GM23338 (cell line): ENCODE measurements at regions not wholly inside any gene's neighbourhood (a gene's known extent, or its start where the extent isn't known, plus 50 kb on each side); places are given as distances from the start of the nearest gene placed in this dataset.
"Not testable (repeated sequence)": the region's sequence is repeated elsewhere in the genome, so short reads cannot be mapped to it uniquely, and the experiment has no call there.

Source experiments
- ATAC-seq: fragments of 200-7000 bp; cut with Tn5 transposase; 3 replicates; pipeline ENCODE4 v1.9.1; 2020
- DNase-seq: peaks from one replicate; pipeline ENCODE4 v3.0.0-alpha.2; 2015; ENCODE audit warnings: low spot score
- H2AFZ ChIP-seq: fragments of 200-600 bp; sonication (generic); 2 replicates; pipeline ENCODE4 v1.8.0; 2016; ENCODE audit warnings: antibody characterized with exemption, mild to moderate bottlenecking, moderate library complexity
- H3F3A ChIP-seq: fragments of 200-600 bp; sonication (generic); replicated peaks from 2 replicates; pipeline ENCODE4 v1.8.0; 2017; ENCODE audit warnings: antibody characterized with exemption, mixed run types, low read depth
- H3K27ac ChIP-seq: fragments of 200-600 bp; sonication (generic); 2 replicates; pipeline ENCODE4 v1.6.1; 2016; ENCODE audit warnings: low read depth
- H3K27me3 ChIP-seq: fragments of 200-600 bp; sonication (generic); 2 replicates; pipeline ENCODE4 v1.8.0; 2016; ENCODE audit warnings: mild to moderate bottlenecking, mixed run types, moderate library complexity; ENCODE audit not compliant: insufficient read depth
- H3K36me3 ChIP-seq: fragments of 200-600 bp; sonication (generic); 2 replicates; pipeline ENCODE4 v1.8.0; 2016; ENCODE audit warnings: mild to moderate bottlenecking; ENCODE audit not compliant: insufficient read depth
- H3K4me1 ChIP-seq: fragments of 200-600 bp; sonication (generic); 2 replicates; pipeline ENCODE4 v1.8.0; 2016; ENCODE audit warnings: mild to moderate bottlenecking, moderate library complexity; ENCODE audit not compliant: insufficient read depth
- H3K4me2 ChIP-seq: fragments of 200-600 bp; sonication (generic); 2 replicates; pipeline ENCODE4 v1.7.1; 2017; ENCODE audit warnings: mixed run types
- H3K4me3 ChIP-seq: fragments of 200-600 bp; sonication (generic); 2 replicates; pipeline ENCODE4 v1.6.1; 2016; ENCODE audit warnings: mixed run types
- H3K79me2 ChIP-seq: fragments of 200-600 bp; sonication (generic); replicated peaks from 2 replicates; pipeline ENCODE4 v1.8.0; 2017; ENCODE audit warnings: mild to moderate bottlenecking; ENCODE audit not compliant: insufficient read depth
- H3K9me2 ChIP-seq: fragments of 200-600 bp; sonication (generic); 2 replicates; pipeline ENCODE4 v1.8.0; 2017; ENCODE audit not compliant: insufficient read depth
- H4K20me1 ChIP-seq: fragments of 200-600 bp; sonication (generic); replicated peaks from 2 replicates; pipeline ENCODE4 v1.8.0; 2017; ENCODE audit warnings: mild to moderate bottlenecking; ENCODE audit not compliant: insufficient read depth
- H3K27ac Mint-ChIP-seq: 2 replicates; pipeline ENCODE4 v1.8.0; 2020; ENCODE audit warnings: inconsistent platforms, mild to moderate bottlenecking, moderate library complexity, mixed read lengths
- H3K27me3 Mint-ChIP-seq: 3 replicates; pipeline ENCODE4 v1.8.0; 2022; ENCODE audit warnings: low read depth, mild to moderate bottlenecking, moderate library complexity, mixed read lengths, inconsistent platforms; ENCODE audit not compliant: insufficient read depth, poor library complexity
- H3K36me3 Mint-ChIP-seq: 3 replicates; pipeline ENCODE4 v1.8.0; 2021; ENCODE audit warnings: low read depth, mild to moderate bottlenecking, inconsistent platforms, moderate library complexity, mixed read lengths
- H3K4me1 Mint-ChIP-seq: 3 replicates; pipeline ENCODE4 v1.8.0; 2020; ENCODE audit warnings: mild to moderate bottlenecking, inconsistent platforms, mixed read lengths
- H3K4me3 Mint-ChIP-seq: 3 replicates; pipeline ENCODE4 v1.8.0; 2021; ENCODE audit warnings: moderate library complexity, mild to moderate bottlenecking, inconsistent platforms, mixed read lengths
- H3K9me3 Mint-ChIP-seq: 3 replicates; pipeline ENCODE4 v1.8.0; 2020; ENCODE audit warnings: moderate library complexity, mild to moderate bottlenecking, inconsistent platforms, mixed read lengths

DNA sequence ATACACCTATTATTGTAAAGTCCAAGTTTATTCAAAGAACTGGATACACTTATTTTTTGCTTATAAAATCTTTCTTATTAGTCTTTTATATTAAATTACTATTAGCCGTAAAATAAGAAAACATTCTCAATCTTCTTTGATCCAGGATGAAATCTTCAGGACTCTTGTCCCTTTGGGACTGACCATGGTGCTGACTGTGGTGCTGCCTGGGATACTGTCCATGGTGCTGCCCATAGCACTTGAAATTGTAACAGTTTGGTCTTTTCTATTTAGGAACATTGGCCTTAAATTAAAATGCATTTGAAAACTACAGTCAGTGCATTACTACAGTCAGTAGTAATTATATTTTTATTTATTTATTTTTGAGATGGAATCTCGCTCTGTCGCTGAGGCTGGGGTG is 53.0 kb upstream of the ARL17B start:
- not testable (repeated sequence) for H3K27me3 Mint-ChIP-seq, H2AFZ ChIP-seq, H3K9me3 Mint-ChIP-seq, H3K4me3 ChIP-seq, H3K4me3 Mint-ChIP-seq, H3K27ac Mint-ChIP-seq, H3K4me1 Mint-ChIP-seq, H3K4me1 ChIP-seq, H3K27me3 ChIP-seq, H4K20me1 ChIP-seq, H3K4me2 ChIP-seq, H3F3A ChIP-seq, H3K9me2 ChIP-seq, H3K36me3 ChIP-seq, H3K27ac ChIP-seq, H3K79me2 ChIP-seq, DNase-seq, H3K36me3 Mint-ChIP-seq
- peak; percentile 36; the same call in 2 of the 3 replicates for ATAC-seq

DNA sequence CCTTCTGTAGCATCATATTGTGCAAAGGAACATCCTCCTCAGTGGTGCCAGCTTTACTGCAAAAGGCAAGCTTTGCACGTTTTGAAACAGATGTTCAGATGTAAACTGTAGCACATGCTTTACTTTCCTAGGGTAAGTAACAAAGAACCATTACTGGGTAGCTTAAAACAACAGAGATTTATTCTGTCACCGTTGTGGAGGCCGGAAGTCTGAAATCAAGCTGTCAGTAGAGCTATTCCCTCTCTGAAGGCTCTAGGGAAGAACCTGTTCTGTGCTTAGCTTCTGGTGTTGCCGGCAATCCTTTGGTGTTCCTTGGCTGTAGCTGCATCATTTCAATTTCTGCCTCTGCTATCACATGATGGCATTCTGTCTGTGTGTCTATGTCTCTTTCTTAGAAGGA is 50.6 kb upstream of the ARL17B start:
- not testable (repeated sequence) for H3K4me1 Mint-ChIP-seq, H3K27me3 ChIP-seq, H3K4me1 ChIP-seq, H3K36me3 ChIP-seq, H3K27ac ChIP-seq, H3K9me3 Mint-ChIP-seq, H3K79me2 ChIP-seq, H3K36me3 Mint-ChIP-seq, H3K4me2 ChIP-seq, H3K9me2 ChIP-seq, H3K4me3 Mint-ChIP-seq, H3K4me3 ChIP-seq, H3K27ac Mint-ChIP-seq, DNase-seq, ATAC-seq, H3K27me3 Mint-ChIP-seq, H4K20me1 ChIP-seq, H2AFZ ChIP-seq, H3F3A ChIP-seq

DNA sequence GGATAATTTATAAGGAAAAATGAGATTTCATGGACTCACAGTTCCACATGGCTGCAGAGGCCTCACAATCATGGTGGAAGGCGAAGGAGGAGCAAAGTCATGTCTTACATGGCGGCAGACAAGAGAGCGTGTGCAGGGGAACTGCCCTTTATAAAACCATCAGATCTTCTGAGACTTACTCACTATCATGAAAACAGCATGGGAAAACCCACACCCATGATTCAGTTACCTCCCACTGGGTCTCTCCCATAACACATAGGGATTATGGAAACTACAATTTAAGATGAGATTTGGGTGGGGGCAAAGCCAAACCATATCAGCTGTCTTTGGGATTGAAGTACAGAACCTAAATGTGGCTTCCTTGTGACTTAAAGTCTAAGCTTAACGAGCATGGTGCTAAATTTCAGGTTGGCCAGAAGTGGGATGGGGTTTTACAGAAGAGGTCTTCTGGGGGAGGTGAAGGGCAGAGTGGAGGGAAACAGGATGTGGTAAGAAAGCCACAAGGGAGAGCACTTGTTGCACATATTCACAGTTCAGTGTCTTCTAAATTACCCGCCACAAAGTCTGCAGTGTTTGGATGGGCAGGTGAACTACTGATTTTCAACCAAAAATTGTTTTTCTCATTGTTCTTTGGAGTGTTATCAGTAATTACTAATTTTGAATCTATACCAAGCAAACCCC is 49.7 kb upstream of the ARL17B start:
- H3K9me2 ChIP-seq, H4K20me1 ChIP-seq, H3K27ac Mint-ChIP-seq, ATAC-seq, H3K27me3 ChIP-seq, H3K9me3 Mint-ChIP-seq, H3K36me3 Mint-ChIP-seq, H3K4me1 ChIP-seq, H3K4me1 Mint-ChIP-seq, DNase-seq, H3K36me3 ChIP-seq, H3K27me3 Mint-ChIP-seq, H3F3A ChIP-seq, H3K4me3 Mint-ChIP-seq, H2AFZ ChIP-seq, H3K27ac ChIP-seq, H3K79me2 ChIP-seq, H3K4me3 ChIP-seq, H3K4me2 ChIP-seq: not testable (repeated sequence)
